ENCODE measurements at regions not wholly inside any gene's neighbourhood (a gene's known extent, or its start where the extent isn't known, plus 50 kb on each side); places are given as distances from the start of the nearest gene placed in this dataset.
"Not testable (repeated sequence)": the region's sequence is repeated elsewhere in the genome, so short reads cannot be mapped to it uniquely, and the experiment has no call there.

DNA sequence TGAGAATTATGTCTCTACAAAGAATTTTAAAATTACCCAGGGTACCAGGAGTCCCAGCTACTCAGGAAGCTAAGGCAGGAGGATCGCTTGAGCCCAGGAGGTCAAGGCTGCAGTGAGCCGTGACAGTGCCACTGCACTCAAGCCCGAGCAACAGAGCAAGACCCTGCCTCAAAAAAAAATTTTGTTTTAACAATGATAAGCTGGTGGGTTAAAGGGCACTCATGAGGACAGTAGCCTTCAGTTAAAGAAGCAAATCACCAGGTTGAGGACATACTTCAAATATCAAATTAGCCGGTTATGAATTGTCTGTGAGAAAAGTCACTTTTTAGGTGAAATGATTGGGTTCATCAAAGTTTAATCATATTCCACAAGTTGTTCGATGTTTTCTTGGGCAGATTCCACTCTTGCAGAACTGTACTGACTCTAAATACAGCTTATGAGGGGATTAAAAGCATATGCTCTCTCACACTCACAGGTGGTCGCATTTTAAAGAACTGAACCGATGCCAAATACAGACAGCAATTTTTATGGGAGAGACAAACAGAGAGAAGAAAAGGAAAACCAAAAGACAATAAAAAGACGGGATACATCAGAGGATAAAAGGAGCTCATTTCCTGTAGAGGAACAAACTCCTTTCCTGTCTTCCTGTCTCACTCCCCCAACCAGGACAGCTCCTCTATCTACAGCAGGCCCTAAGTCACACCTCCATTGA, 582.8 kb upstream of the NRP1 start:
- DNase-seq (ENCODE audit: low read depth) = no peak
- no peak overlapping the region for H3K4me3 ChIP-seq (ENCODE audit: low read length)
- no peak for TF ChIP-seq CTCF (IDR thresholded peaks at IDR 0.05; ENCODE audit: insufficient read depth, low read depth, low read length, missing control alignments)

DNA sequence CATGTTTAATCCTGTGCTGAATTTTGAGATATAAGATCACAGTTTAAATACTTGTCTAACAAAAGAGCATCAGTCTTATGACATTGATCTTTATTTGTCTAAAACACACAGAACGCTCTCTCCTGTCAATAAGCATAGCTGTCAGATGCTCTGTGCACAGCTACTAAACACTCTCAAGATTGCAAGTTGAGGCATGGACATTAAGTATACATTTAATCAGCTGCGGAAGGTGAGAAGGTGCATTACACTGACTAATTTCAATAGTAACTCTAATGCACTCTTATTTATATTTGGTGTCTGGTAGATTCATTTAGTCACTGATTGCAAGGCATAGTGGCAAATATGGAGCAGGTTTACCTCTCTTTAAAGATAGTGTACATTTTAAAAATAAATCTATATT, 580.3 kb upstream of the NRP1 start:
- peak; percentile 52 for DNase-seq (ENCODE audit: low read depth)
- TF ChIP-seq CTCF (IDR thresholded peaks at IDR 0.05; ENCODE audit: insufficient read depth, low read depth, low read length, missing control alignments) = no peak
- H3K4me3 ChIP-seq (ENCODE audit: low read length) = no peak overlapping the region

DNA sequence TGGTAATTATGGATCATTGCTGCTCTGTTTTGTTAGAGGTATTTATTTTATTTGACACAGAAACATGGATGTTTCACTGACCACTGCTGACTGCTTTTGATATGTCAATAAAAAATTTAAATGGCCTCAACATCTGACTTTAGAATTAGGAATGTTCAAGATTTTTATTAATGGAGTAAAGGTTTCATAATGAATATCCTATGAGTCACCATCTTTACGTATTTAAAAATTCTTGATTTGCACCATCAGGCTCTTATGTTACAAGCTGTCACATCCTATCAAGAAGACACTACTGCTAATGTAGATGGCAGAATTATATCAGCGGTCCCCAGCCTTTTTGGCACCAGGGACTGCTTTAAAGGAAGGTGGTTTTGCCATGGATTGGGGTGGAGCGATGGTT, 578.7 kb upstream of the NRP1 start:
- peak; percentile 53 for DNase-seq (ENCODE audit: low read depth)
- H3K4me3 ChIP-seq (ENCODE audit: low read length) = no peak overlapping the region

GRCh38 chr10:33909476-33909875, 575.0 kb upstream of the NRP1 start:
- H3K4me3 ChIP-seq (ENCODE audit: low read length); DNase-seq (ENCODE audit: low read depth): not testable (repeated sequence)

More for the DNA sequence above, 578.7 kb upstream of the NRP1 start:
- TF ChIP-seq CTCF (IDR thresholded peaks at IDR 0.05; ENCODE audit: insufficient read depth, low read depth, low read length, missing control alignments) = no peak

GRCh38 chr10:33901166-33901565, 566.7 kb upstream of the NRP1 start:
- peak; percentile 84 for DNase-seq (ENCODE audit: low read depth)
- no peak overlapping the region for H3K4me3 ChIP-seq (ENCODE audit: low read length)
- no peak for TF ChIP-seq CTCF (IDR thresholded peaks at IDR 0.05; ENCODE audit: insufficient read depth, low read depth, low read length, missing control alignments)

DNA sequence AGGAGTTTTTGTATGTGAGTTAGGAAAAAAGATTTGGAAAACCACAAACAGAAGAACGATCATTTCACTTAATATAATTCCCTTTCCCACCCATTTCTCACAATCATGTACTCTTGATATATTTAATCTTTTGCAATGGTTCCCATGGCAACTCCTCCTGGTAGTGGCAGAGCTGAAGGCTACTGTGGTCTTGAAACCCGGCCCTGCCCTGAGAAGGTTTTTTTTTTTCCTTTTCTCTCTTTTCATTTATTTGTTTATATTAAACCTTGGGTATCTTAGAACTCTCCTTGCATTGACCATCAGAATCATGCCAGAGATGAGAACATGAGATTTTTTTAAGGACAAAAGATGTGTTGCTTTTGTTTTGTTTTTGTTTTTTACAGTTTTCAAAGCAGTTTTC, 566.1 kb upstream of the NRP1 start:
- TF ChIP-seq CTCF (IDR thresholded peaks at IDR 0.05; ENCODE audit: insufficient read depth, low read depth, low read length, missing control alignments) = no peak
- no peak overlapping the region for H3K4me3 ChIP-seq (ENCODE audit: low read length)
- DNase-seq (ENCODE audit: low read depth) = no peak

- DNase-seq (ENCODE audit: low read depth) = peak; percentile 89
- no peak for TF ChIP-seq CTCF (IDR thresholded peaks at IDR 0.05; ENCODE audit: insufficient read depth, low read depth, low read length, missing control alignments)
- no peak overlapping the region for H3K4me3 ChIP-seq (ENCODE audit: low read length)
Observed at GRCh38 chr10:33899578-33900531, 565.4 kb upstream of the NRP1 start.

All from epithelial cell of esophagus (primary cell).